ENCODE measurements at regions not wholly inside any gene's neighbourhood (a gene's known extent, or its start where the extent isn't known, plus 50 kb on each side); places are given as distances from the start of the nearest gene placed in this dataset.

DNA sequence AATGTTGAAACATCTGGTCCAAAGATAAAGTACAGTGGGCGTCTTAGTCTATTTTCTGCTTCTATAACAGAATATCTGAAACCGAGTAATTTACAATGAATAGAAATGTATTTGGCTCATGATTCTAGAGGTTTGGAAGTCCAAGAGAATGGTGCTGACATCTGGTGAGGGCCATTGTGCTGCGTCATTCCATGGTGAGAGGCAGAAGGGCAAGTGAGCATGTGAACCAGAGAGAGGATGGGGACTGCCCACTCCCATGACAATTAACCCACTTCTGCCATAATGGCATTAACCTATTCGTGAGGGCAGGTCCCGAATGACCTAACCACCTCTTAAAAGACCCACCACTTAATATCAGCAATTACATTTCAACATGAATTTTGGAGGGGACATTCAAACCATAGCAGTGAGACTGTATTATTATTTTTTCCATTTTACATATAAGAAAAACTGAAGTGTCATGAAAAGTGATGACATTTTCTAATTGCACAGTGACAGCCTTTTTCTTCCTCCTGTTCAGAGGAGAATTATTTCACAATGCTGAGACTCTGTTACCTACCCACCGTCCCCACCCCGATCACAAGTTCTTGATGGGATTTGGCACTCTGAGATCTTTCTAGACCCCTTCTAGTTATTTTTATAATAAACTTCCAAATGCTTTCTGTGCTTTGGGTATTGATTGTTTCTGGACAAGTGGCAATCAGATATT, 238.8 kb downstream of the RPLP1 start:
- TF ChIP-seq, protein P1, sequence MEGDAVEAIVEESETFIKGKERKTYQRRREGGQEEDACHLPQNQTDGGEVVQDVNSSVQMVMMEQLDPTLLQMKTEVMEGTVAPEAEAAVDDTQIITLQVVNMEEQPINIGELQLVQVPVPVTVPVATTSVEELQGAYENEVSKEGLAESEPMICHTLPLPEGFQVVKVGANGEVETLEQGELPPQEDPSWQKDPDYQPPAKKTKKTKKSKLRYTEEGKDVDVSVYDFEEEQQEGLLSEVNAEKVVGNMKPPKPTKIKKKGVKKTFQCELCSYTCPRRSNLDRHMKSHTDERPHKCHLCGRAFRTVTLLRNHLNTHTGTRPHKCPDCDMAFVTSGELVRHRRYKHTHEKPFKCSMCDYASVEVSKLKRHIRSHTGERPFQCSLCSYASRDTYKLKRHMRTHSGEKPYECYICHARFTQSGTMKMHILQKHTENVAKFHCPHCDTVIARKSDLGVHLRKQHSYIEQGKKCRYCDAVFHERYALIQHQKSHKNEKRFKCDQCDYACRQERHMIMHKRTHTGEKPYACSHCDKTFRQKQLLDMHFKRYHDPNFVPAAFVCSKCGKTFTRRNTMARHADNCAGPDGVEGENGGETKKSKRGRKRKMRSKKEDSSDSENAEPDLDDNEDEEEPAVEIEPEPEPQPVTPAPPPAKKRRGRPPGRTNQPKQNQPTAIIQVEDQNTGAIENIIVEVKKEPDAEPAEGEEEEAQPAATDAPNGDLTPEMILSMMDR (IDR thresholded peaks at IDR 0.05; ENCODE audit: insufficient read depth, low read length): no peak
- no peak for DNase-seq (ENCODE audit: low read depth)
- H3K4me3 ChIP-seq (ENCODE audit: low read depth, low read length): no peak overlapping the region

DNA sequence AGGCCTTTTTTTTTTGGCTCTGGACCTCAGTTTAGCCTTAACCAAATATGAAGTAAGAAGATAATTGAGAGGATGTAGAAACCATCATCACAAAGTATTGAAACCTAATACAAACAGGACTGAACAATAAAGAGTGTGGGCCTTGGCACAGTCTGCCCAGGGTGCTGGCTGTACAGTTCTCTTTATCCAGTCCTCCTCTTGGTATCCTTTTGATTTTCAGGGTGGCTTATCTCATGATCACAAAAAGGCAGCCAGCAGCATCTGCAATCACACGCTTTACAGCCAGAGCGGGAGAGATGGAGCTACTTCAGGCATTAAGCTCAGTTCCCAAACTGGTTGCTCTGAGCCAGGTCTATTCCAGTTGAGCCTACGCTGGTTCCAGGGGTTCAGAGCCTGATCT, 239.7 kb downstream of the RPLP1 start:
- DNase-seq (ENCODE audit: low read depth): no peak
- H3K4me3 ChIP-seq (ENCODE audit: low read depth, low read length): no peak overlapping the region
- TF ChIP-seq, protein P1 (IDR thresholded peaks at IDR 0.05; ENCODE audit: insufficient read depth, low read length): no peak

DNA sequence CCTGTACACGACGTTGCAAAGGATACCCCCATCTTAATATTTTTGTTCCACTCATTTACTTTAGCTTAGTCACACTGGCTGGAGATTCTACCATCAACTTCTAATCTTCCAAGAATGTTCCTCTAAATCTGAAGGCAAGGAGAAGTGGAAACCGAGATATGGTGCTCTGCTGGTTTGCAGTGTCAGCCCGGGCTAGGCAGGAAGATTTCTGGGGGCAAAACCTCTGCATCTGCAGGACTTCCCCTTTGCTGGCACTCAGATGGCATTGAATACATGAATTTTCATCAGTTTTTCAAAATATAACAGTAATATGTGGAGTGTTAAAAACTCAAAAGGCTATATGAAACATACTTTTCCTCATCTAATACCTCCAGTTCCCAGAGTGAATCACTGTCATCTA, 240.4 kb downstream of the RPLP1 start:
- no peak for DNase-seq (ENCODE audit: low read depth)
- no peak overlapping the region for H3K4me3 ChIP-seq (ENCODE audit: low read depth, low read length)
- TF ChIP-seq, protein P1 (IDR thresholded peaks at IDR 0.05; ENCODE audit: insufficient read depth, low read length): no peak

DNA sequence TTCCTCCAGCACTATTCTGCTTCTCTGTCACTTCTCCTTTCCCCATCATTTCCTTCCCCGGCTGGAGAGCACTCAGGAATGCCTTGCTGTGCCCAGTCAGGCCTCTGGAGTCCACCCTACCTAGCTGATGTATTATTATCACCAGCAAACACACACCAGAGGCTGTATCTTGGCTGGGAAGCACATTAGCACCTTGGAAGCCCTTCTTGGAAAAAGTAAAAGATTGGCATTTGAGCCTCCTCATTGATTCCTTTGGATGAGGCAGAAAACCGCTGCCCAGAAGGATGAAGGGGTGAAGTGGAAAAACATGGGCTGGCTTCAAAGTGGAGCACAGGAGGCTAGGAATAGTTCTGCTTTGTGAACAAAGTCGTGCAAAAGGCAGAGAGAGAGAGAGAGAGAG, 244.3 kb downstream of the RPLP1 start:
- H3K4me3 ChIP-seq (ENCODE audit: low read depth, low read length): no peak overlapping the region
- TF ChIP-seq, protein P1 (IDR thresholded peaks at IDR 0.05; ENCODE audit: insufficient read depth, low read length): no peak
- DNase-seq (ENCODE audit: low read depth): no peak

DNA sequence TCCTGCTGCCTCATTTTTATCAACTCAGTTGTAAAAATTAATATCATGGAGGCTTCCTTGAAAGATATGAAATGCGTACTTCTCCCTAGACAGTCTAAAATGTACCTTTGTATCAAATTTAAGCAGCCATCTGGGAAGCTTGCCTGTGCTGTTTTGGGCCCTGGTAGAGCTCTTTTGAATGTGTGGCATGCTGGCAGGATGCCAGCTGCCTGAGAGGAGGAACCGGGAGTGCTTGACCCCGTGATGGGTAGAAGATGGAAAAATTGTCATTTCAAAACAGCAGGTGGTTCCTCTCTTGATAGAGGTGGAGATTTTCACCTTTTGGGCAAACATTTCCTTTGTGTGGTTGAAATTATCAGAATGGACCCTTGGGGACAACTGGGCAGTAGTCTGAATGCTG, 245.3 kb downstream of the RPLP1 start:
- no peak overlapping the region for H3K4me3 ChIP-seq (ENCODE audit: low read depth, low read length)
- TF ChIP-seq, protein P1 (IDR thresholded peaks at IDR 0.05; ENCODE audit: insufficient read depth, low read length): no peak
- no peak for DNase-seq (ENCODE audit: low read depth)

DNA sequence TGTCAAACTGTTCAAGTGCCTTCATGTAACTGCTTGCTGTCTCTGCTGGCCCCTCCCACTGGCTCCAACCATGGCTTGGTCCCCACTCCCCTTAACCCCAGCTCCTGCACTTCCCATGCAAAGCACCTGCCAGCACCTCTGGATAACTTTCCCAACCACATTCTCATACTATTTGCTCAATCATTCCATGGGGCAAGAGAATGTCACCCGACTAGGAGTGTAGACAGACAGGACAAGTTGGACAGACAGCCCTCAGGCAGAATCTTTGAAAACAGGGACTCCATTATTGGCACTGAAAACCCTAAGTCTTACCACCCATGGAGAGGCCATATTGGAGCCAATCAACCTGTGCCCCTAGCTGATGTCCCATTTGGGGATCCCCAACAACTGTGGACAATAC, 246.5 kb downstream of the RPLP1 start:
- H3K4me3 ChIP-seq (ENCODE audit: low read depth, low read length): no peak overlapping the region
- TF ChIP-seq, protein P1 (IDR thresholded peaks at IDR 0.05; ENCODE audit: insufficient read depth, low read length): no peak

DNA sequence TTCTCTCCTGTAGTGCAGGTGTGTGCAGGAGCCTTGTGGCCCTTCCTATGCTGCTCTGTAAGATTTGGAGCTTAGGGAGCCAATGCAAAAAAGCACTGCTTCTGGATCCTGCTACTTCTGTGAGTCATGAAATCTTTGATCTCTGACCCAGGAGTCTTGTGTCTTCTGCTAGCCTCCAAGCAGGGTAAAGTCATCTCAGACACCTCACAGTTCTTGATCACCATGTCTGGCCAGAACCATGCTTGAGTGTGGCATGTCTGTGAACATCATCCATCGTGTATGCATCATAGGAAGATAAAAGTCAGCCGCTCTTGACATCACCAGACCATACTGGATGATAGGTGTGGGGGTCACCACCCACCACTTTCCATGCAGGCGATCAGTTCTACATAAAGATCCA, 247.8 kb downstream of the RPLP1 start:
- no peak for DNase-seq (ENCODE audit: low read depth)
- H3K4me3 ChIP-seq (ENCODE audit: low read depth, low read length): no peak overlapping the region
- TF ChIP-seq, protein P1 (IDR thresholded peaks at IDR 0.05; ENCODE audit: insufficient read depth, low read length): no peak

More for the DNA sequence above, 246.5 kb downstream of the RPLP1 start:
- no peak for DNase-seq (ENCODE audit: low read depth)
